ENCODE measurements at regions not wholly inside any gene's neighbourhood (a gene's known extent, or its start where the extent isn't known, plus 50 kb on each side); places are given as distances from the start of the nearest gene placed in this dataset.

- H3K4me1 Mint-ChIP-seq = no peaks in the 10 kb centered on the region
- no peaks in the 10 kb centered on the region for H3K36me3 ChIP-seq (ENCODE audit: control insufficient read depth, insufficient read depth, low read length)
Measured at GRCh38 chr12:84807249-84807648, 105.3 kb downstream of the SLC6A15 start.

GRCh38 chr12:84805474-84805858 is 107.1 kb downstream of the SLC6A15 start:
- H3K27ac Mint-ChIP-seq = no peak overlapping the region
- 35% methylated on average over 2 of the region's 2 CpGs for WGBS (ENCODE audit: insufficient coverage)
- DNase-seq = no peak
- intact Hi-C loops (cut with micrococcal nuclease) = no loop called here
- Histone ChIP-seq H3K4me1 (ENCODE audit: control insufficient read depth, insufficient read depth, low read length) (no peaks in the 10 kb centered on the region), H3K36me3 (ENCODE audit: control insufficient read depth, insufficient read depth, low read length) (no peaks in the 10 kb centered on the region), H3K4me3 (ENCODE audit: low read length) (no peak overlapping the region), H3K9me3 (ENCODE audit: control insufficient read depth, insufficient read depth, low read length) (no peaks in the 10 kb centered on the region), H3K27ac (ENCODE audit: low read length) (no peak overlapping the region), H3K27me3 (ENCODE audit: control insufficient read depth, insufficient read depth, low read length) (no peaks in the 10 kb centered on the region)
- no peaks in the 10 kb centered on the region for H3K4me1 Mint-ChIP-seq
- H3K9me3 Mint-ChIP-seq = peaks cover 3 to 14% of the 10 kb centered on the region in 2 donors
- no peaks in the 10 kb centered on the region for H3K36me3 Mint-ChIP-seq
- no peak for ATAC-seq
- no peak overlapping the region for H3K4me3 Mint-ChIP-seq
- no peaks in the 10 kb centered on the region for H3K27me3 Mint-ChIP-seq (ENCODE audit: low read depth in 2 of 2)
- TF ChIP-seq CTCF (IDR thresholded peaks at IDR 0.05) = no peak

More at GRCh38 chr12:84807249-84807648, 105.3 kb downstream of the SLC6A15 start:
- DNase-seq = no peak
- Mint-ChIP-seq H3K27me3 (ENCODE audit: low read depth in 2 of 2) (no peaks in the 10 kb centered on the region), H3K36me3 (no peaks in the 10 kb centered on the region), H3K27ac (no peak overlapping the region), H3K9me3 (peaks cover 3 to 14% of the 10 kb centered on the region in 2 donors), H3K4me3 (no peak overlapping the region)
- ATAC-seq = no peak
- no peak overlapping the region for H3K4me3 ChIP-seq (ENCODE audit: low read length)
- H3K9me3 ChIP-seq (ENCODE audit: control insufficient read depth, insufficient read depth, low read length) = no peaks in the 10 kb centered on the region
- no peak for TF ChIP-seq CTCF (IDR thresholded peaks at IDR 0.05)
- intact Hi-C loops (cut with micrococcal nuclease) = no loop called here
- no peaks in the 10 kb centered on the region for H3K27me3 ChIP-seq (ENCODE audit: control insufficient read depth, insufficient read depth, low read length)
- no peaks in the 10 kb centered on the region for H3K4me1 ChIP-seq (ENCODE audit: control insufficient read depth, insufficient read depth, low read length)
- no peak overlapping the region for H3K27ac ChIP-seq (ENCODE audit: low read length)

GRCh38 chr12:84804691-84805473 is 107.7 kb downstream of the SLC6A15 start:
- Histone ChIP-seq H3K9me3 (ENCODE audit: control insufficient read depth, insufficient read depth, low read length) (no peaks in the 10 kb centered on the region), H3K27me3 (ENCODE audit: control insufficient read depth, insufficient read depth, low read length) (no peaks in the 10 kb centered on the region), H3K4me1 (ENCODE audit: control insufficient read depth, insufficient read depth, low read length) (no peaks in the 10 kb centered on the region), H3K4me3 (ENCODE audit: low read length) (no peak overlapping the region), H3K36me3 (ENCODE audit: control insufficient read depth, insufficient read depth, low read length) (no peaks in the 10 kb centered on the region), H3K27ac (ENCODE audit: low read length) (no peak overlapping the region)
- TF ChIP-seq CTCF (IDR thresholded peaks at IDR 0.05) = no peak
- Mint-ChIP-seq H3K4me1 (no peaks in the 10 kb centered on the region), H3K27ac (no peak overlapping the region), H3K27me3 (ENCODE audit: low read depth in 2 of 2) (no peaks in the 10 kb centered on the region), H3K9me3 (peaks cover 3 to 14% of the 10 kb centered on the region in 2 donors), H3K4me3 (no peak overlapping the region), H3K36me3 (no peaks in the 10 kb centered on the region)
- intact Hi-C loops (cut with micrococcal nuclease) = no loop called here
- no peak for ATAC-seq
- WGBS (ENCODE audit: insufficient coverage) = 89% methylated on average over 5 of the region's 6 CpGs
- no peak for DNase-seq

DNA sequence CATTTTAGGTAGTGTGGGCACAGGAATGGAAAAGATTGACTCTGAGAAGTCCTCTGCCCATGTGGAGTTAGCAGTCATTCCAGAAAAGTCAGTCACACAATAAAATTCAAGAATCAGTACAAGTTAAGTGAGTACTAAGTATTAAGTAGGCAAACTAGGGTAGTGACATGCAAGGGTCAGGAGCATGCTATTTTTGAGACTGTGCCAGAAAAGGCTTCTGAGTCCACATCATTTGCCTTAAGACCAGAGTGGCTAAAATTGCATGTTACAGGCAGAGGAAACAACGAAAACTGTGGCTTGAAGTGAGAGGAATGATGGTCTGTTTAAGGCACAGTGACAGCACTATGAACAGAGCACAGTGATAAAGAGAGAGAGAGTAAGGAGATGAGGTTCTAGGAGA is 108.9 kb downstream of the SLC6A15 start:
- intact Hi-C loops (cut with micrococcal nuclease) = no loop called here
- H3K27me3 Mint-ChIP-seq (ENCODE audit: low read depth in 2 of 2) = no peaks in the 10 kb centered on the region

More for the DNA sequence above, 108.9 kb downstream of the SLC6A15 start:
- Mint-ChIP-seq H3K36me3 (no peaks in the 10 kb centered on the region), H3K27ac (no peak overlapping the region), H3K4me1 (no peaks in the 10 kb centered on the region), H3K4me3 (no peak overlapping the region), H3K9me3 (peaks cover 3 to 14% of the 10 kb centered on the region in 2 donors)
- Histone ChIP-seq H3K4me1 (ENCODE audit: control insufficient read depth, insufficient read depth, low read length) (no peaks in the 10 kb centered on the region), H3K27me3 (ENCODE audit: control insufficient read depth, insufficient read depth, low read length) (no peaks in the 10 kb centered on the region), H3K9me3 (ENCODE audit: control insufficient read depth, insufficient read depth, low read length) (no peaks in the 10 kb centered on the region), H3K4me3 (ENCODE audit: low read length) (no peak overlapping the region), H3K36me3 (ENCODE audit: control insufficient read depth, insufficient read depth, low read length) (no peaks in the 10 kb centered on the region), H3K27ac (ENCODE audit: low read length) (no peak overlapping the region)
- DNase-seq (no peak), ATAC-seq (no peak)
- 44% methylated on average over 1 of the region's 1 CpG for WGBS (ENCODE audit: insufficient coverage)
- TF ChIP-seq CTCF (IDR thresholded peaks at IDR 0.05) = no peak

Data from natural killer cell (primary cell).